DND-41 (cell line): ENCODE measurements at regions not wholly inside any gene's neighbourhood (a gene's known extent, or its start where the extent isn't known, plus 50 kb on each side); places are given as distances from the start of the nearest gene placed in this dataset.

ENCODE experiments used
- ATAC-seq: fragments of 200-7000 bp; cut with Tn5 transposase; 3 replicates; pipeline ENCODE4 v1.9.1; 2021; ENCODE audit warnings: low read depth; ENCODE audit not compliant: insufficient read depth
- DNase-seq: peaks from one replicate; pipeline ENCODE4 v3.0.0-alpha.2; 2020
- H2AFZ ChIP-seq: 2 replicates; pipeline ENCODE4 v1.6.0; 2012; ENCODE audit warnings: low read depth, low read length
- H3K27ac ChIP-seq: 2 replicates; pipeline ENCODE4 v1.5.1; 2012; ENCODE audit warnings: low read length, inconsistent platforms
- H3K27me3 ChIP-seq: fragments of 200-600 bp; sonication (generic); 2 replicates; pipeline ENCODE4 v1.6.0; 2012; ENCODE audit warnings: low read length, mild to moderate bottlenecking, inconsistent platforms; ENCODE audit not compliant: insufficient read depth, poor library complexity
- H3K36me3 ChIP-seq: 2 replicates; pipeline ENCODE4 v1.5.1; 2012; ENCODE audit warnings: low read length, inconsistent platforms; ENCODE audit not compliant: insufficient read depth
- H3K4me1 ChIP-seq: 2 replicates; pipeline ENCODE4 v1.5.1; 2012; ENCODE audit warnings: mild to moderate bottlenecking, low read length; ENCODE audit not compliant: insufficient read depth
- H3K4me2 ChIP-seq: 2 replicates; pipeline ENCODE4 v1.6.0; 2012; ENCODE audit warnings: mild to moderate bottlenecking, moderate library complexity, low read length, inconsistent platforms; ENCODE audit not compliant: insufficient read depth
- H3K4me3 ChIP-seq, 2 experiments: fragments of 200-600 bp in 1 of 2; shearing (Covaris generic) in 1 of 2; 2 replicates each; pipeline ENCODE4 v1.5.1; 2012 to 2016; ENCODE audit warnings: inconsistent platforms in 2 of 2, low read length in 2 of 2, mild to moderate bottlenecking in 2 of 2, low read depth in 1 of 2, moderate library complexity in 1 of 2
- H3K79me2 ChIP-seq: 2 replicates; pipeline ENCODE4 v1.6.0; 2012; ENCODE audit warnings: low read length, inconsistent platforms; ENCODE audit not compliant: insufficient read depth
- H3K9ac ChIP-seq: 2 replicates; pipeline ENCODE4 v1.6.0; 2012; ENCODE audit warnings: low read depth, mild to moderate bottlenecking, inconsistent platforms, low read length, moderate library complexity
- H3K9me3 ChIP-seq: 2 replicates; pipeline ENCODE4 v1.5.1; 2012; ENCODE audit warnings: low read length, moderate library complexity, mild to moderate bottlenecking, inconsistent platforms; ENCODE audit not compliant: insufficient read depth, severe bottlenecking
- H4K20me1 ChIP-seq: 2 replicates; pipeline ENCODE4 v1.6.0; 2012; ENCODE audit warnings: low read length; ENCODE audit not compliant: insufficient read depth
- CTCF ChIP-seq: IDR thresholded peaks from 2 replicates; pipeline ENCODE4 v1.5.1; 2012; ENCODE audit warnings: borderline replicate concordance, low read length, moderate library complexity, mild to moderate bottlenecking; ENCODE audit not compliant: poor library complexity, severe bottlenecking; ENCODE audit errors: extremely low read depth
- EZH2 ChIP-seq: IDR thresholded peaks from 3 replicates; pipeline ENCODE4 v1.6.1; 2012; ENCODE audit warnings: borderline replicate concordance, low read depth, mild to moderate bottlenecking, moderate library complexity, low read length, inconsistent platforms; ENCODE audit not compliant: severe bottlenecking

- Histone ChIP-seq H3K4me1 (no peaks in the 10 kb centered on the region), H3K4me2 (no peak overlapping the region), H3K9me3 (no peaks in the 10 kb centered on the region), H3K27me3 (peaks cover 6% of the 10 kb centered on the region), H2AFZ (no peak overlapping the region), H3K36me3 (no peaks in the 10 kb centered on the region), H3K27ac (no peak overlapping the region), H3K79me2 (no peaks in the 10 kb centered on the region), H3K9ac (no peak overlapping the region), H3K4me3 (no peak overlapping the region), H4K20me1 (no peaks in the 10 kb centered on the region)
- no peak for TF ChIP-seq CTCF
- no peak for TF ChIP-seq EZH2
- DNase-seq (no peak), ATAC-seq (no peak)
Measured at GRCh38 chr1:113185463-113186104, 112.6 kb downstream of the LRIG2 start.

GRCh38 chr1:113190078-113190477, 117.1 kb downstream of the LRIG2 start:
- H3K27ac ChIP-seq = no peak overlapping the region

GRCh38 chr1:113190930-113191329, 117.9 kb downstream of the LRIG2 start:
- no peaks in the 10 kb centered on the region for H3K9me3 ChIP-seq
- DNase-seq = no peak
- H3K36me3 ChIP-seq = no peaks in the 10 kb centered on the region
- H3K4me1 ChIP-seq = no peaks in the 10 kb centered on the region
- no peak for TF ChIP-seq CTCF
- TF ChIP-seq EZH2 = no peak
- H4K20me1 ChIP-seq = no peaks in the 10 kb centered on the region
- no peak for ATAC-seq
- no peak overlapping the region for H3K4me2 ChIP-seq
- H3K27me3 ChIP-seq = peaks cover 6% of the 10 kb centered on the region
- H3K9ac ChIP-seq = no peak overlapping the region
- H3K27ac ChIP-seq = no peak overlapping the region
- no peak overlapping the region for H3K4me3 ChIP-seq
- no peaks in the 10 kb centered on the region for H3K79me2 ChIP-seq
- H2AFZ ChIP-seq = no peak overlapping the region

More at GRCh38 chr1:113190078-113190477, 117.1 kb downstream of the LRIG2 start:
- Histone ChIP-seq H3K4me3 (no peak overlapping the region), H3K4me2 (no peak overlapping the region), H3K9me3 (no peaks in the 10 kb centered on the region), H3K4me1 (no peaks in the 10 kb centered on the region), H3K9ac (no peak overlapping the region), H3K27me3 (peaks cover 6% of the 10 kb centered on the region), H3K36me3 (no peaks in the 10 kb centered on the region), H4K20me1 (no peaks in the 10 kb centered on the region), H2AFZ (no peak overlapping the region), H3K79me2 (no peaks in the 10 kb centered on the region)
- DNase-seq = no peak
- no peak for ATAC-seq
- TF ChIP-seq EZH2 = no peak
- no peak for TF ChIP-seq CTCF

- Histone ChIP-seq H3K79me2 (no peaks in the 10 kb centered on the region), H2AFZ (no peak overlapping the region), H3K4me3 (no peak overlapping the region), H3K27me3 (peaks cover 6% of the 10 kb centered on the region), H3K4me1 (no peaks in the 10 kb centered on the region), H3K4me2 (no peak overlapping the region), H3K9ac (no peak overlapping the region), H3K9me3 (no peaks in the 10 kb centered on the region), H3K36me3 (no peaks in the 10 kb centered on the region), H4K20me1 (no peaks in the 10 kb centered on the region), H3K27ac (no peak overlapping the region)
- TF ChIP-seq CTCF = no peak
- no peak for TF ChIP-seq EZH2
- DNase-seq = no peak
- no peak for ATAC-seq
Measured at GRCh38 chr1:113191579-113192076, 118.6 kb downstream of the LRIG2 start.
